Small intestine (tissue), 7 donors: ENCODE measurements at regions not wholly inside any gene's neighbourhood (a gene's known extent, or its start where the extent isn't known, plus 50 kb on each side); places are given as distances from the start of the nearest gene placed in this dataset.
A peak's percentile ranks its signal among the peaks of the same experiment; 100 is the strongest.

Source experiments
- DNase-seq, 2 donors: peaks; one replicate each; pipeline versions ENCODE4 v3.0.0 to v3.0.0-alpha.2; 2013
- FAIRE-seq: peaks from 2 replicates; lab custom pipeline; 2012; peaks lifted over from hg19 to GRCh38; lab: Jason Lieb, UNC
- H3K27ac ChIP-seq, 3 donors: one replicate each; pipeline ENCODE4 v1.5.1; 2013; ENCODE audit warnings: low read length in 2 of 3, mild to moderate bottlenecking in 2 of 3, control low read depth in 1 of 3, inconsistent platforms in 1 of 3, low read depth in 1 of 3, moderate library complexity in 1 of 3
- H3K27me3 ChIP-seq, 3 donors: one replicate each; pipeline ENCODE4 v1.6.1; 2013; ENCODE audit warnings: low read length in 3 of 3, inconsistent platforms in 1 of 3; ENCODE audit not compliant: control insufficient read depth in 3 of 3, insufficient read depth in 3 of 3
- H3K36me3 ChIP-seq, 3 donors: one replicate each; pipeline ENCODE4 v1.6.1; 2013; ENCODE audit warnings: low read length in 3 of 3, inconsistent platforms in 1 of 3, low read depth in 1 of 3, mild to moderate bottlenecking in 1 of 3, moderate library complexity in 1 of 3; ENCODE audit not compliant: control insufficient read depth in 3 of 3, insufficient read depth in 2 of 3
- H3K4me1 ChIP-seq, 3 donors: one replicate each; pipeline ENCODE4 v1.6.1; 2013; ENCODE audit warnings: low read length in 2 of 3, inconsistent platforms in 1 of 3, low read depth in 1 of 3, mild to moderate bottlenecking in 1 of 3, moderate library complexity in 1 of 3; ENCODE audit not compliant: control insufficient read depth in 3 of 3, insufficient read depth in 2 of 3
- H3K4me3 ChIP-seq, 3 donors: one replicate each; pipeline ENCODE4 v1.5.1; 2013; ENCODE audit warnings: low read length in 3 of 3, control low read depth in 1 of 3, inconsistent platforms in 1 of 3, low read depth in 1 of 3, mild to moderate bottlenecking in 1 of 3, moderate library complexity in 1 of 3
- H3K9me3 ChIP-seq, 2 donors: one replicate each; pipeline ENCODE4 v1.6.1; 2013; ENCODE audit warnings: low read depth in 1 of 2, low read length in 1 of 2; ENCODE audit not compliant: control insufficient read depth in 2 of 2, insufficient read depth in 1 of 2
- WGBS, 3 donors: extraction: QIAGEN DNeasy Blood & Tissue Kit; methylation state at CpG; one replicate each; pipeline ENCODE4 v1.1.7; 2013; 5-methylcytosine and 5-hydroxymethylcytosine counted together
- donor health status: healthy with polysubstance abuse.
- donor health status: control.
- donor health status: control.
- donor health status: Bipolar disorder and iron deficiency.
- donor health status: healthy.

GRCh38 chr10:43024942-43025700 lies 51.7 kb upstream of the RET start:
- FAIRE-seq (no peak), DNase-seq (no peak)
- Histone ChIP-seq H3K27ac (no peak overlapping the region), H3K4me1 (no peaks in the 10 kb centered on the region), H3K4me3 (no peak overlapping the region), H3K9me3 (peaks cover 0 to 2% of the 10 kb centered on the region in 2 donors), H3K36me3 (no peaks in the 10 kb centered on the region), H3K27me3 (peaks cover 0 to 7% (median 0%) of the 10 kb centered on the region in 3 donors)
- WGBS, 3 donors: 73 to 80% (median 74%) methylated on average over 11 of the region's 11 CpGs

GRCh38 chr10:43026039-43026973 lies 50.6 kb upstream of the RET start:
- peaks cover 0 to 5% of the 10 kb centered on the region in 2 donors for H3K9me3 ChIP-seq
- no peaks in the 10 kb centered on the region for H3K4me1 ChIP-seq
- 24 to 40% (median 35%) methylated on average over 41 of the region's 41 CpGs for WGBS, 3 donors
- FAIRE-seq: no peak
- no peak overlapping the region for H3K4me3 ChIP-seq
- H3K27ac ChIP-seq: no peak overlapping the region
- DNase-seq: peak; percentile 20 to 22
- H3K27me3 ChIP-seq: peaks cover 0 to 7% (median 0%) of the 10 kb centered on the region in 3 donors
- no peaks in the 10 kb centered on the region for H3K36me3 ChIP-seq
